HL-60 (cell line): ENCODE measurements at regions not wholly inside any gene's neighbourhood (a gene's known extent, or its start where the extent isn't known, plus 50 kb on each side); places are given as distances from the start of the nearest gene placed in this dataset.

Source experiments
- DNase-seq, 2 experiments: peaks; one replicate each; pipeline ENCODE4 v3.0.0-alpha.2; 2010 to 2020; ENCODE audit warnings: low read depth in 1 of 2, low spot score in 1 of 2
- H3K27ac ChIP-seq: fragments of 250-450 bp; sonication (Bioruptor Pico); replicated peaks from 2 replicates; pipeline ENCODE4 v1.5.1; 2020; ENCODE audit warnings: mild to moderate bottlenecking, moderate library complexity
- H3K27me3 ChIP-seq: fragments of 250-450 bp; sonication (Bioruptor Pico); 2 replicates; pipeline ENCODE4 v1.5.1; 2021; ENCODE audit warnings: mild to moderate bottlenecking, moderate library complexity; ENCODE audit not compliant: insufficient read depth, poor library complexity, severe bottlenecking
- H3K4me3 ChIP-seq: replicated peaks from 2 replicates; pipeline ENCODE4 v1.5.1; 2011; ENCODE audit warnings: mild to moderate bottlenecking, control low read depth, low read length; ENCODE audit not compliant: insufficient read depth
- CTCF ChIP-seq: IDR thresholded peaks from one replicate; pipeline ENCODE4 v1.5.1; 2011; ENCODE audit warnings: low read length, control low read depth, inconsistent platforms; ENCODE audit not compliant: insufficient read depth
- GABPA ChIP-seq: IDR thresholded peaks from 2 replicates; pipeline ENCODE4 v1.6.1; 2012; ENCODE audit warnings: low read depth
- POLR2AphosphoS5 ChIP-seq: IDR thresholded peaks from 2 replicates; pipeline ENCODE4 v1.6.1; 2012; ENCODE audit warnings: low read depth
- SPI1 ChIP-seq: IDR thresholded peaks from 2 replicates; pipeline ENCODE4 v1.6.1; 2012; ENCODE audit warnings: low read depth, mild to moderate bottlenecking, borderline replicate concordance
- TF ChIP-seq, protein P1 (sequence below): IDR thresholded peaks from 2 replicates; pipeline ENCODE4 v1.6.1; 2012; ENCODE audit warnings: low read depth; ENCODE audit not compliant: insufficient replicate concordance

- no peaks in the 10 kb centered on the region for H3K27me3 ChIP-seq
- DNase-seq, result no peak
- TF ChIP-seq POLR2AphosphoS5, result no peak
- no peak for TF ChIP-seq GABPA
- no peak for TF ChIP-seq SPI1
- no peak for TF ChIP-seq CTCF
- TF ChIP-seq, protein P1, sequence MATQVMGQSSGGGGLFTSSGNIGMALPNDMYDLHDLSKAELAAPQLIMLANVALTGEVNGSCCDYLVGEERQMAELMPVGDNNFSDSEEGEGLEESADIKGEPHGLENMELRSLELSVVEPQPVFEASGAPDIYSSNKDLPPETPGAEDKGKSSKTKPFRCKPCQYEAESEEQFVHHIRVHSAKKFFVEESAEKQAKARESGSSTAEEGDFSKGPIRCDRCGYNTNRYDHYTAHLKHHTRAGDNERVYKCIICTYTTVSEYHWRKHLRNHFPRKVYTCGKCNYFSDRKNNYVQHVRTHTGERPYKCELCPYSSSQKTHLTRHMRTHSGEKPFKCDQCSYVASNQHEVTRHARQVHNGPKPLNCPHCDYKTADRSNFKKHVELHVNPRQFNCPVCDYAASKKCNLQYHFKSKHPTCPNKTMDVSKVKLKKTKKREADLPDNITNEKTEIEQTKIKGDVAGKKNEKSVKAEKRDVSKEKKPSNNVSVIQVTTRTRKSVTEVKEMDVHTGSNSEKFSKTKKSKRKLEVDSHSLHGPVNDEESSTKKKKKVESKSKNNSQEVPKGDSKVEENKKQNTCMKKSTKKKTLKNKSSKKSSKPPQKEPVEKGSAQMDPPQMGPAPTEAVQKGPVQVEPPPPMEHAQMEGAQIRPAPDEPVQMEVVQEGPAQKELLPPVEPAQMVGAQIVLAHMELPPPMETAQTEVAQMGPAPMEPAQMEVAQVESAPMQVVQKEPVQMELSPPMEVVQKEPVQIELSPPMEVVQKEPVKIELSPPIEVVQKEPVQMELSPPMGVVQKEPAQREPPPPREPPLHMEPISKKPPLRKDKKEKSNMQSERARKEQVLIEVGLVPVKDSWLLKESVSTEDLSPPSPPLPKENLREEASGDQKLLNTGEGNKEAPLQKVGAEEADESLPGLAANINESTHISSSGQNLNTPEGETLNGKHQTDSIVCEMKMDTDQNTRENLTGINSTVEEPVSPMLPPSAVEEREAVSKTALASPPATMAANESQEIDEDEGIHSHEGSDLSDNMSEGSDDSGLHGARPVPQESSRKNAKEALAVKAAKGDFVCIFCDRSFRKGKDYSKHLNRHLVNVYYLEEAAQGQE, result no peak
Measured at GRCh38 chr7:153400735-153401593, 641.4 kb downstream of the ACTR3B start.

GRCh38 chr7:153401795-153402720 lies 642.5 kb downstream of the ACTR3B start:
- no peak for DNase-seq
- Histone ChIP-seq H3K27ac (no peak overlapping the region), H3K4me3 (no peak overlapping the region), H3K27me3 (no peaks in the 10 kb centered on the region)
- TF ChIP-seq SPI1, result no peak
- no peak for TF ChIP-seq GABPA
- no peak for TF ChIP-seq POLR2AphosphoS5
- TF ChIP-seq, protein P1, result no peak
- no peak for TF ChIP-seq CTCF

More at GRCh38 chr7:153400735-153401593, 641.4 kb downstream of the ACTR3B start:
- H3K4me3 ChIP-seq, result no peak overlapping the region
- no peak overlapping the region for H3K27ac ChIP-seq

DNA sequence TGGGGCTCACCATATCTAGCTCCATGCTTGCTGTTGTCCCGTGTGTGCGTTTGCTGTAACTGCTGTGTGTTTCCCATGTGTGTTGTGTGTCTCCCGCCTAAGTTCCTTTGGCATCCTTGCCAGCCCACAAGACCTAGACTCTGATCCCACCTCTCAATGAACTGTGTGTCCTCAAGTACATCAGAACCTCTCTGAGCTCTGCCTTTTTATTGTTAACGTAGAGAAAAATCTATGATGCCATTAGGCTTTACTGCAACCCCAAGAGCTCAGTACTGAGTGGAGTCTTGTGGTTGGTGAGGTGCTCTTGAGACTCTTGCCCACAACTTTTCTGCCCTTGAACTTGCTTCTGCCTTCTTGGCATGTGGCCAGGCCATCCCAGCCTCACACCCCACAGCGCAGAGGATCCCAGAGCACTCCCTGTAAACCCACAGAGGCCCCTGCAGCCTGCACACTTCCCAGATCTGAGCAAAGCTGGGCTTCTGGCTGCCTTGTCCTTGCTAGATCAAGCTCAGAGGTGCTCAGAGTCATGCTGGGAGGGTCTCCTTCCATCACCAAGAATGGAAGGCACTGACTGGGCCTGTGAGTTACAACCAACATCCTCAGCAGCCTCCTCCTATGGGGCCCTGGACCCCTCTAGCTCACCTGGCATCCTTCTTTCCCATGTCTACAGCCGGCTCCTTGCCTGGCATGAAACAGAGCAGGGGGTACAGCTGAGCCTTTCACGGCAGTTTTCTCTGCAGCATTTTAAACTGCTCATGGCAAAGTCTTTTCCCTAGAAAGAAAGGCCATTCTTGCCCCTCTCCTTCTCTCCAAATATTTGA lies 643.4 kb downstream of the ACTR3B start:
- TF ChIP-seq, protein P1, result no peak
- TF ChIP-seq CTCF (no peak), GABPA (no peak), POLR2AphosphoS5 (no peak), SPI1 (no peak)
- no peak overlapping the region for H3K4me3 ChIP-seq

More for the DNA sequence above, 643.4 kb downstream of the ACTR3B start:
- H3K27me3 ChIP-seq, result no peaks in the 10 kb centered on the region
- no peak overlapping the region for H3K27ac ChIP-seq
- no peak for DNase-seq
